ENCODE measurements at regions not wholly inside any gene's neighbourhood (a gene's known extent, or its start where the extent isn't known, plus 50 kb on each side); places are given as distances from the start of the nearest gene placed in this dataset.

GRCh38 chr11:42055606-42056005 lies 596.2 kb upstream of the LRRC4C start:
- TF ChIP-seq, protein P1, sequence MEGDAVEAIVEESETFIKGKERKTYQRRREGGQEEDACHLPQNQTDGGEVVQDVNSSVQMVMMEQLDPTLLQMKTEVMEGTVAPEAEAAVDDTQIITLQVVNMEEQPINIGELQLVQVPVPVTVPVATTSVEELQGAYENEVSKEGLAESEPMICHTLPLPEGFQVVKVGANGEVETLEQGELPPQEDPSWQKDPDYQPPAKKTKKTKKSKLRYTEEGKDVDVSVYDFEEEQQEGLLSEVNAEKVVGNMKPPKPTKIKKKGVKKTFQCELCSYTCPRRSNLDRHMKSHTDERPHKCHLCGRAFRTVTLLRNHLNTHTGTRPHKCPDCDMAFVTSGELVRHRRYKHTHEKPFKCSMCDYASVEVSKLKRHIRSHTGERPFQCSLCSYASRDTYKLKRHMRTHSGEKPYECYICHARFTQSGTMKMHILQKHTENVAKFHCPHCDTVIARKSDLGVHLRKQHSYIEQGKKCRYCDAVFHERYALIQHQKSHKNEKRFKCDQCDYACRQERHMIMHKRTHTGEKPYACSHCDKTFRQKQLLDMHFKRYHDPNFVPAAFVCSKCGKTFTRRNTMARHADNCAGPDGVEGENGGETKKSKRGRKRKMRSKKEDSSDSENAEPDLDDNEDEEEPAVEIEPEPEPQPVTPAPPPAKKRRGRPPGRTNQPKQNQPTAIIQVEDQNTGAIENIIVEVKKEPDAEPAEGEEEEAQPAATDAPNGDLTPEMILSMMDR (conservative IDR thresholded peaks at IDR 0.05; ENCODE audit: low read length): no peak
- TF ChIP-seq EZH2phosphoT487 (IDR thresholded peaks at IDR 0.05; ENCODE audit: borderline replicate concordance, low read depth, low read length): no peak

Data from OCI-LY7 (cell line).